ENCODE measurements at regions not wholly inside any gene's neighbourhood (a gene's known extent, or its start where the extent isn't known, plus 50 kb on each side); places are given as distances from the start of the nearest gene placed in this dataset.

GRCh38 chr5:3684118-3684517 is 88.5 kb downstream of the IRX1 start:
- Mint-ChIP-seq H3K27me3 (ENCODE audit: low read depth) (peaks cover 2% of the 10 kb centered on the region), H3K4me3 (no peak overlapping the region), H3K4me1 (peaks cover 5% of the 10 kb centered on the region)

GRCh38 chr5:3684771-3685354 is 89.2 kb downstream of the IRX1 start:
- Mint-ChIP-seq H3K36me3 (ENCODE audit: low read depth) (no peaks in the 10 kb centered on the region), H3K9me3 (peaks cover 2% of the 10 kb centered on the region), H3K4me1 (peaks cover 5% of the 10 kb centered on the region), H3K27ac (ENCODE audit: unreplicated experiment) (no peak overlapping the region), H3K27me3 (ENCODE audit: low read depth) (peaks cover under 1% of the 10 kb centered on the region), H3K4me3 (no peak overlapping the region)
- DNase-seq (ENCODE audit: low read depth, low spot score): no peak
- no peak for TF ChIP-seq CTCF (conservative IDR thresholded peaks at IDR 0.05)

More at GRCh38 chr5:3684118-3684517, 88.5 kb downstream of the IRX1 start:
- peaks cover 2% of the 10 kb centered on the region for H3K9me3 Mint-ChIP-seq
- no peak for DNase-seq (ENCODE audit: low read depth, low spot score)
- H3K27ac Mint-ChIP-seq (ENCODE audit: unreplicated experiment): no peak overlapping the region
- no peak for TF ChIP-seq CTCF (conservative IDR thresholded peaks at IDR 0.05)
- no peaks in the 10 kb centered on the region for H3K36me3 Mint-ChIP-seq (ENCODE audit: low read depth)

GRCh38 chr5:3694819-3695218 is 99.2 kb downstream of the IRX1 start:
- H3K4me1 Mint-ChIP-seq: no peaks in the 10 kb centered on the region
- H3K4me3 Mint-ChIP-seq: no peak overlapping the region
- peaks cover 3% of the 10 kb centered on the region for H3K9me3 Mint-ChIP-seq
- H3K36me3 Mint-ChIP-seq (ENCODE audit: low read depth): peaks cover 5% of the 10 kb centered on the region
- TF ChIP-seq CTCF (conservative IDR thresholded peaks at IDR 0.05): no peak
- no peaks in the 10 kb centered on the region for H3K27me3 Mint-ChIP-seq (ENCODE audit: low read depth)
- no peak for DNase-seq (ENCODE audit: low read depth, low spot score)
- H3K27ac Mint-ChIP-seq (ENCODE audit: unreplicated experiment): no peak overlapping the region

GRCh38 chr5:3695818-3696217 is 100.2 kb downstream of the IRX1 start:
- no peak for DNase-seq (ENCODE audit: low read depth, low spot score)
- Mint-ChIP-seq H3K4me3 (no peak overlapping the region), H3K27ac (ENCODE audit: unreplicated experiment) (no peak overlapping the region), H3K36me3 (ENCODE audit: low read depth) (peaks cover 5% of the 10 kb centered on the region), H3K27me3 (ENCODE audit: low read depth) (no peaks in the 10 kb centered on the region), H3K4me1 (no peaks in the 10 kb centered on the region), H3K9me3 (peaks cover 3% of the 10 kb centered on the region)
- no peak for TF ChIP-seq CTCF (conservative IDR thresholded peaks at IDR 0.05)

GRCh38 chr5:3698412-3698811 is 102.8 kb downstream of the IRX1 start:
- Mint-ChIP-seq H3K27me3 (ENCODE audit: low read depth) (no peaks in the 10 kb centered on the region), H3K27ac (ENCODE audit: unreplicated experiment) (no peak overlapping the region)

More at GRCh38 chr5:3698412-3698811, 102.8 kb downstream of the IRX1 start:
- no peak overlapping the region for H3K4me3 Mint-ChIP-seq
- no peaks in the 10 kb centered on the region for H3K4me1 Mint-ChIP-seq
- H3K36me3 Mint-ChIP-seq (ENCODE audit: low read depth): peaks cover 5% of the 10 kb centered on the region
- TF ChIP-seq CTCF (conservative IDR thresholded peaks at IDR 0.05): no peak
- H3K9me3 Mint-ChIP-seq: peaks cover 3% of the 10 kb centered on the region
- DNase-seq (ENCODE audit: low read depth, low spot score): no peak

All from neural crest cell (in vitro differentiated cells).